CD4-positive, alpha-beta T cell (primary cell): ENCODE measurements at regions not wholly inside any gene's neighbourhood (a gene's known extent, or its start where the extent isn't known, plus 50 kb on each side); places are given as distances from the start of the nearest gene placed in this dataset.

ENCODE experiments used
- ATAC-seq: fragments of 200-7000 bp; cut with Tn5 transposase; one replicate; pipeline ENCODE4 v1.10.0; 2022; ENCODE audit warnings: mild to moderate bottlenecking; ENCODE audit not compliant: poor library complexity
- CTCF ChIA-PET: fragments of 350-600 bp; sonication (Branson Sonifier 250); formaldehyde crosslinking; loops from one replicate; lab custom pipeline; 2021; ENCODE audit warnings: antibody characterized with exemption, inconsistent platforms; lab: Charles Lee
- POLR2A ChIA-PET: fragments of 350-600 bp; sonication (Branson Sonifier 250); formaldehyde crosslinking; loops from one replicate; lab custom pipeline; 2021; ENCODE audit warnings: antibody characterized with exemption, inconsistent platforms; lab: Charles Lee
- DNase-seq, 14 experiments: peaks; one replicate each; pipeline ENCODE4 v3.0.0-alpha.2; 2013 to 2020; ENCODE audit warnings: mixed read lengths in 2 of 14
- H3K27ac ChIP-seq, 2 donors: one replicate each; pipeline versions ENCODE4 v1.5.1 to v1.7.0; 2013; ENCODE audit warnings: low read length in 2 of 2, low read depth in 1 of 2, mild to moderate bottlenecking in 1 of 2
- H3K27me3 ChIP-seq, 2 experiments: 1 replicate in 1 of 2; 2 replicates in 1 of 2; pipeline versions ENCODE4 v1.6.1 to v1.7.0; 2013; ENCODE audit warnings: low read length in 2 of 2, control low read depth in 1 of 2, mild to moderate bottlenecking in 1 of 2, moderate library complexity in 1 of 2; ENCODE audit not compliant: insufficient read depth in 2 of 2, control insufficient read depth in 1 of 2
- H3K36me3 ChIP-seq: one replicate; pipeline ENCODE4 v1.6.1; 2013; ENCODE audit warnings: low read length, control low read depth; ENCODE audit not compliant: insufficient read depth
- H3K4me1 ChIP-seq: one replicate; pipeline ENCODE4 v1.6.1; 2013; ENCODE audit warnings: low read length, control low read depth; ENCODE audit not compliant: insufficient read depth
- H3K4me3 ChIP-seq: one replicate; pipeline ENCODE4 v1.5.1; 2013; ENCODE audit warnings: mild to moderate bottlenecking, low read length, moderate library complexity
- H3K9me3 ChIP-seq, 2 experiments: 1 replicate in 1 of 2; 2 replicates in 1 of 2; pipeline versions ENCODE4 v1.6.1 to v1.7.0; 2013; ENCODE audit warnings: low read length in 2 of 2, mild to moderate bottlenecking in 2 of 2, control low read depth in 1 of 2, moderate library complexity in 1 of 2; ENCODE audit not compliant: control insufficient read depth in 1 of 2, insufficient read depth in 1 of 2
- H3K27ac Mint-ChIP-seq: one replicate; pipeline ENCODE4 v1.8.0; 2020; ENCODE audit warnings: mixed read lengths
- H3K27me3 Mint-ChIP-seq: one replicate; pipeline ENCODE4 v1.8.0; 2021; ENCODE audit warnings: mixed read lengths
- H3K36me3 Mint-ChIP-seq: one replicate; pipeline ENCODE4 v1.8.0; 2021; ENCODE audit warnings: low read depth, mixed read lengths
- H3K4me1 Mint-ChIP-seq: one replicate; pipeline ENCODE4 v1.8.0; 2021; ENCODE audit warnings: low read depth, mixed read lengths
- H3K4me3 Mint-ChIP-seq: one replicate; pipeline ENCODE4 v1.8.0; 2020; ENCODE audit warnings: mild to moderate bottlenecking, mixed read lengths
- H3K9me3 Mint-ChIP-seq: one replicate; pipeline ENCODE4 v1.8.0; 2020; ENCODE audit warnings: mixed read lengths
- CTCF ChIP-seq: fragments of 200-600 bp; IDR thresholded peaks from one replicate; pipeline ENCODE4 v1.8.0; 2022; ENCODE audit warnings: antibody characterized with exemption, mild to moderate bottlenecking
- intact Hi-C, 2 experiments: fragments of 100-400 bp; cut with DNase I in 1 of 2; cut with micrococcal nuclease in 1 of 2; formaldehyde crosslinking; loops; one replicate each; pipeline versions ENCODE4 v1.15.1 to v1.9.0; 2023 to 2025; cut with DNase I, micrococcal nuclease

GRCh38 chr2:222355860-222356259 is 57.1 kb upstream of the PAX3 start:
- H3K9me3 Mint-ChIP-seq = peaks cover 2% of the 10 kb centered on the region
- H3K9me3 ChIP-seq = no peaks in the 10 kb centered on the region
- H3K36me3 Mint-ChIP-seq = no peaks in the 10 kb centered on the region
- TF ChIP-seq CTCF = no peak
- ATAC-seq = no peak
- H3K27me3 ChIP-seq = no peaks in the 10 kb centered on the region
- H3K27ac Mint-ChIP-seq = no peak overlapping the region
- no peaks in the 10 kb centered on the region for H3K36me3 ChIP-seq
- H3K4me3 Mint-ChIP-seq = no peak overlapping the region
- no peak overlapping the region for H3K4me3 ChIP-seq
- POLR2A ChIA-PET = no interaction called here
- peaks cover 6% of the 10 kb centered on the region for H3K27me3 Mint-ChIP-seq
- intact Hi-C loops = no loop called here
- H3K4me1 ChIP-seq = no peaks in the 10 kb centered on the region
- CTCF ChIA-PET = no interaction called here
- no peaks in the 10 kb centered on the region for H3K4me1 Mint-ChIP-seq
- no peak for DNase-seq
- H3K27ac ChIP-seq = no peak overlapping the region

GRCh38 chr2:222357930-222358329 is 59.1 kb upstream of the PAX3 start:
- H3K4me1 Mint-ChIP-seq = no peaks in the 10 kb centered on the region
- Histone ChIP-seq H3K4me1 (no peaks in the 10 kb centered on the region), H3K27ac (no peak overlapping the region), H3K9me3 (no peaks in the 10 kb centered on the region), H3K4me3 (no peak overlapping the region), H3K27me3 (no peaks in the 10 kb centered on the region), H3K36me3 (no peaks in the 10 kb centered on the region)
- intact Hi-C loops = no loop called here
- TF ChIP-seq CTCF = no peak
- no peak overlapping the region for H3K27ac Mint-ChIP-seq
- CTCF ChIA-PET = no interaction called here
- peaks cover 11% of the 10 kb centered on the region for H3K27me3 Mint-ChIP-seq
- no peak for DNase-seq
- ATAC-seq = no peak
- H3K4me3 Mint-ChIP-seq = no peak overlapping the region
- peaks cover 2% of the 10 kb centered on the region for H3K9me3 Mint-ChIP-seq
- POLR2A ChIA-PET = no interaction called here
- H3K36me3 Mint-ChIP-seq = no peaks in the 10 kb centered on the region

- Histone ChIP-seq H3K36me3 (no peaks in the 10 kb centered on the region), H3K4me1 (no peaks in the 10 kb centered on the region), H3K4me3 (no peak overlapping the region), H3K27me3 (no peaks in the 10 kb centered on the region), H3K27ac (no peak overlapping the region), H3K9me3 (no peaks in the 10 kb centered on the region)
- H3K36me3 Mint-ChIP-seq = no peaks in the 10 kb centered on the region
- H3K27me3 Mint-ChIP-seq = peaks cover 11% of the 10 kb centered on the region
- H3K9me3 Mint-ChIP-seq = no peaks in the 10 kb centered on the region
- ATAC-seq = no peak
- intact Hi-C loops = no loop called here
- TF ChIP-seq CTCF = no peak
- DNase-seq = peak in 2 of 14 experiments; percentile 25 to 30
- ChIA-PET CTCF (no interaction called here), POLR2A (no interaction called here)
- H3K4me1 Mint-ChIP-seq = no peaks in the 10 kb centered on the region
- no peak overlapping the region for H3K4me3 Mint-ChIP-seq
- no peak overlapping the region for H3K27ac Mint-ChIP-seq
Measured at GRCh38 chr2:222358876-222359275, 60.1 kb upstream of the PAX3 start.
